Endometrial microvascular endothelial cells (primary cell): ENCODE measurements at regions not wholly inside any gene's neighbourhood (a gene's known extent, or its start where the extent isn't known, plus 50 kb on each side); places are given as distances from the start of the nearest gene placed in this dataset.

Source experiments
- in situ Hi-C: cut with HindIII; loops from 2 replicates; pipeline ENCODE4 v1.10.0; 2017; ENCODE audit warnings: low sequenced_read_pairs, low pct_unique_long_range_greater_than_20kb; ENCODE audit errors: inconsistent ontology term

DNA sequence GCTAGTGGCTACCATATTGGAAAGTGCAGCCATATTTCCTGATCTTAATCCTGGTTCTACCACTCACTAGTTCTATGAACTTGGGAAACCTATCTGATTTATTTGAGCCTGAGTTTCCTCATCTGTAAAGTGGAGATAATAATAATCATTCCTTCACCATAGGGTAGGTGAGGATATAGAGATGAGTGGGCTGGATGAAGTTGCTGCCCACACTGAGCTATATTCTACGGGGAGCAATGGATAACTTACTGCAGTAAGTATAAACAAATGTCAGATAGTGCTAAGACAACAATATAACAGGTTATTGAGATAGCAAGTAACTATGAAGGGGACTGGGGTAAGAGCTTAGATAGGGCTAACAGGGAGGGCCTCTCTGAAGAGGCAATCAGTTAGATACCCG, 251.5 kb upstream of the ADAMTS9 start:
- in situ Hi-C loops: no loop called here

DNA sequence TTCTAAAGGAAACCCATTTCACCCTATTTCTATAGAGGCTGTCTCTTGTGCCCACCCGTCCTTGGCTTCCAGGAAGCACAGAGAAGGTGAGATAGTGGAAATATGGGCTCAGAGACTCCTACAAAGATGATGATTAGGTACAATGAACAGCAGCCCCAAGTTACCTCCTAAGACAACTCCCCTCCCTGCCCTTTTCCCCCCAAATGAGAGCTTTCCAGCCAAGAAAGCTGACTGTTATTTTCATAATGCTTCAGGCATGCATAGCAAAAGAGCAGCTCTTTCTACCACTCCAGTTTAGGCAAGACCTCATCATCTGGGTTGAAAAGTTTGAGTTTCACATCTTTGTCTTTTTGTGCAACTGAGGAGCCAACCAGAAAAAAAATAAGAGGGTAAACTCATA, 248.8 kb upstream of the ADAMTS9 start:
- in situ Hi-C loops: no loop called here

GRCh38 chr3:64935971-64936370, 248.2 kb upstream of the ADAMTS9 start:
- in situ Hi-C loops: no loop called here

DNA sequence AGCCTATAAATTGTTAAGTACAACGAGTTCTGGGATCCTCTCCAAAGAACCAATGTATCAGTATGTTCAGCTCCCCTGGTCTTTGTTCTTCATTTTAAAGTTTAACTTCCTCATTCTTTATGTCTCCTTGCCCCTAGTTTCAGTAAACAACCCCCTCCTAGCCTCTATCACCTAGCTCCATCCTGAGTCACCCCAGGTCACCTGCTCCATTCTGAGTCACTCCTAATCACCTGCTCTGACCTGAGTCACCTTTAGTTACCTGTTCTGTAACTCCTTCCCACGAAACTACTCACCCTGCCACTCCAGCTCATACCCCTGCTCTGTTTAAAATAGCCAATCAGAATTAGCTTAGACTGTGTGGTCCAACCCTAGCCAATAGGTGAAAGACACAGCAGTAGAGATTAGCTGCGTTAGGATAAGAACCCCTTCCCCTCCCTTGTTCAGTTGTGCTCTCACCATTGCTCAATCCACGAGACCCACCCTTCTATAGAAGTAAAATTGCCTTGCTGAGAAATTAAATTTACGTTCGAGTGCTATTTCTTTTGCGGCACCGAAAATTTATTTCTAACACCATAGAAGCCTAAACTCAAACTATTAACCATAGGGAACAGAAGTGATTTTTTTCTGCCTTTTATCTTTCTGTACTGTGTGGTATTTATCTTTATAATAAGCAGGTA, 245.0 kb upstream of the ADAMTS9 start:
- in situ Hi-C loops: no loop called here

DNA sequence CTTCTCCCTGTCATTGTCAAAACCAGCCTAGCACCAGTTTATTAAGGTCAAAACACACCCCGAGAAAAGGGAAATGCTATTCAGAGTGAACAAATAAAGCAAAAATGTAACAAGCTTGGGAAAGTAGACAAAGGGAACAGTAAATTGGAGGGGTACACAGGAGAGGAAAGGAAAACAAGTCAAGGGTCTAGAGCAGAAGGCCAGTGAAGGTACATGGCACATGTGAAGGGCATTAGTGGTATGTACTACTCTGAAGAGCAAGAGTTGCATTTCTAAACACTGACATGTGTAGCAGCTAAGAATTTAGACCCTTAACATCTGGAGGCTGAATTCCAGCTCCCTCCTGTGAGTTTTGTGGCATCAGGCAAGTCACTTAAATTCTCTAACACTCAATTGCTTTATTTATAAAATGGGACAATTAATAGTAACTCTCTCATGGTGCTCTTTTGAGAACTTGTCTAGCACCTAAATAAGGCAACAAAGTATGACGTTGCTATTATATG, 244.3 kb upstream of the ADAMTS9 start:
- in situ Hi-C loops: no loop called here

GRCh38 chr3:64930891-64931290, 243.1 kb upstream of the ADAMTS9 start:
- in situ Hi-C loops: no loop called here

DNA sequence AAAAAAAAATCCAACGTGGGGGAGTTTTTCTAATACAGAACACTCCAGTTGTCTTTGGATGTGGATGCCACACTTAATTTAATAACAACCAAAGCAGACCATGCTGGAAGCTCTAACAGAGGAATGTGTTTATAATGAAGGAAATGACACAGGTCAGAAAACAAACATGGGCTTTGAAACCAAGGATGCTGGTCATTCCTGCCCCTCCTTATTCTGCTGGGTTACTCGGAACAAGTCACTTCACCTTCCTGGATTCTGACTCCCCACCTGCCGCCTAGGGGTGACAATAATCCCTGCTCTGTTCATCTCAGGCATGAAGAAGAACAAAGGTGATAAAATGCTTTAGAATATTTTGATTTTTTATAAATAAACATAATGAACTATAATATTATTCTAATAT, 240.9 kb upstream of the ADAMTS9 start:
- in situ Hi-C loops: loop anchor here (10.0 kb wide), 1 partner anchor 236 kb away; no protein-coding TSS in a partner anchor

- in situ Hi-C loops: loop anchor here (10.0 kb wide), 1 partner anchor 237 kb away; no protein-coding TSS in a partner anchor
These were observed 239.9 kb upstream of the ADAMTS9 start for GRCh38 chr3:64927689-64928088.

GRCh38 chr3:64925575-64925974, 237.8 kb upstream of the ADAMTS9 start:
- in situ Hi-C loops: loop anchor here (10.0 kb wide), 1 partner anchor 239 kb away; no protein-coding TSS in a partner anchor

GRCh38 chr3:64924961-64925360, 237.2 kb upstream of the ADAMTS9 start:
- in situ Hi-C loops: loop anchor here (10.0 to 25.0 kb wide), 2 partner anchors 238 to 240 kb away; partner anchors contain the start of gene ADAMTS9

GRCh38 chr3:64922213-64922612, 234.4 kb upstream of the ADAMTS9 start:
- in situ Hi-C loops: loop anchor here (10.0 to 25.0 kb wide), 2 partner anchors 235 to 243 kb away; partner anchors contain the start of gene ADAMTS9

DNA sequence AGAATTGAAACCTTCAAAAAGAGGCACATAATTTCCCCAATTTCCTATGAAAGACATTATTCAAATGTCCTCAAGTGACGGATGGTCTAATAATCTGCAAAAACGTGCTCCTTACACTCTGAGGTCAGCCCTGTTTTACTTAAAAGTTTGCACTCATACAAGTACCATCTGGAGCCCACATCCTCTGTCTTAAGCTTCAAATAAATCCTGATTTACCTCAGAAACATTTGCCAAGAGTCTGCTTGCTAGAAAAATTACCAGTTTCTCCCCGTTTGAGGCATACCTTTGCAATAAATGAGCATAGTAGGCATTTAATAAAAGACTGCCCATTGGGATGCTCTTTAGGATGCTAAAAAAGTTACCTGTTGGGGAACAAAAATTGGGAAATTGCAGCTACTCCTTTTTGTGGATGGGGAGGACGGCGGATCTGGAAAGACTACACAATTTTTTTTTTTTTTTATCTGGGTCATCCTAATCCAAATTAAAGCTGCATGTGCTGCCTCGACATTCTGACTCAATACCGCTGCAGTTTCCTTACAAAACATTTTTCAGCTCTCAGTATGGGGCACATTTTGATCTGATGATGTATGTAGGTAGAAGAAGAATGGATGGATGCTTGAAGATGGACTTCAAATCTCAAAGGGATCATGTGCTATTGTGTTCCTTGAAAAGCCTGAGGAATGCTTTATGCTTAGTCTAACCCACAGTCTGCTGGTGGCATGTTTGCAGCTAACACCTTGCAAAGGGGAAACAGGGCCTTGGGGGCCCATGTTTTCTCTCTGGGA, 233.7 kb upstream of the ADAMTS9 start:
- in situ Hi-C loops: loop anchor here (10.0 to 25.0 kb wide), 2 partner anchors 234 to 243 kb away; partner anchors contain the start of gene ADAMTS9

DNA sequence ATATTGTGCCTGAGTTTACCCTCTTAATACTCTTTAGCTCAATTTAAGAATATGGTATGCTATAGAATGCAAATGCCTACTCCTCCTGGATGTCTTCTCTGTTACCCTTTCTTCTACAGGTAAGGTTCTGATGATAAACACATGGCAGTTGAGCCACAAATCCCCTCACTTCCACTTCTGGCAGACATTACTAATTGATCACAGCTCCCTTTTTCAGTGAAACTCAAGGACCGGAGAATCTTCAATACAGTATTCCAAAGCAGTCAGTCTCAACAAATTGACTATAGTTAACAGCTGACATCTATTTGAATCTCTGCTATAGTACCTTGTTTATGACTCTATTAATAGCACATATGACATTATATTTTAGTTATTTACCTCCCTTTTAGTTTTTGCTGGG, 232.1 kb upstream of the ADAMTS9 start:
- in situ Hi-C loops: loop anchor here (10.0 to 25.0 kb wide), 2 partner anchors 233 to 245 kb away; partner anchors contain the start of gene ADAMTS9

GRCh38 chr3:64918989-64919388, 231.2 kb upstream of the ADAMTS9 start:
- in situ Hi-C loops: loop anchor here (25.0 kb wide), 1 partner anchor 232 kb away; the partner anchor contains the start of gene ADAMTS9

GRCh38 chr3:64917914-64918453, 230.2 kb upstream of the ADAMTS9 start:
- in situ Hi-C loops: loop anchor here (25.0 kb wide), 1 partner anchor 231 kb away; the partner anchor contains the start of gene ADAMTS9

- in situ Hi-C loops: loop anchor here (25.0 kb wide), 1 partner anchor 230 kb away; the partner anchor contains the start of gene ADAMTS9
These were observed 229.1 kb upstream of the ADAMTS9 start for GRCh38 chr3:64916937-64917336.

GRCh38 chr3:64916192-64916798, 228.5 kb upstream of the ADAMTS9 start:
- in situ Hi-C loops: loop anchor here (25.0 kb wide), 1 partner anchor 229 kb away; the partner anchor contains the start of gene ADAMTS9

- in situ Hi-C loops: loop anchor here (25.0 kb wide), 1 partner anchor 228 kb away; the partner anchor contains the start of gene ADAMTS9
These were observed 228.0 kb upstream of the ADAMTS9 start for GRCh38 chr3:64915778-64916177.
